Activated naive CD8-positive, alpha-beta T cell treated with anti-CD3 and anti-CD28 coated beads, Interleukin-2, amount 10 ng/mL, durations not matched to agents 7 days and 5 days (primary cell): ENCODE measurements at regions not wholly inside any gene's neighbourhood (a gene's known extent, or its start where the extent isn't known, plus 50 kb on each side); places are given as distances from the start of the nearest gene placed in this dataset.

Source experiments
- ATAC-seq: fragments of 150-1000 bp; cut with Tn5 transposase; one replicate; pipeline ENCODE4 v1.10.0; 2021; ENCODE audit warnings: low read depth, moderate library complexity
- POLR2A ChIA-PET: fragments of 350-600 bp; sonication (Branson Sonifier 250); formaldehyde crosslinking; loops from one replicate; lab custom pipeline; 2021; ENCODE audit warnings: antibody characterized with exemption; lab: Charles Lee
- DNase-seq: peaks from one replicate; pipeline ENCODE4 v3.0.0; 2021
- H3K27ac Mint-ChIP-seq: one replicate; pipeline ENCODE4 v1.8.0; 2022; ENCODE audit warnings: mild to moderate bottlenecking, mixed read lengths
- H3K27me3 Mint-ChIP-seq: one replicate; pipeline ENCODE4 v1.8.0; 2022; ENCODE audit warnings: mild to moderate bottlenecking, moderate library complexity, mixed read lengths
- H3K36me3 Mint-ChIP-seq: one replicate; pipeline ENCODE4 v1.8.0; 2021; ENCODE audit warnings: mild to moderate bottlenecking, mixed read lengths
- H3K4me1 Mint-ChIP-seq: one replicate; pipeline ENCODE4 v1.8.0; 2021; ENCODE audit warnings: mixed read lengths
- H3K4me3 Mint-ChIP-seq: one replicate; pipeline ENCODE4 v1.8.0; 2022; ENCODE audit warnings: mild to moderate bottlenecking, moderate library complexity, mixed read lengths
- H3K9me3 Mint-ChIP-seq: one replicate; pipeline ENCODE4 v1.8.0; 2021; ENCODE audit warnings: mixed read lengths

- Mint-ChIP-seq H3K4me3 (no peak overlapping the region), H3K36me3 (no peaks in the 10 kb centered on the region), H3K27ac (no peak overlapping the region), H3K27me3 (no peaks in the 10 kb centered on the region), H3K4me1 (no peaks in the 10 kb centered on the region), H3K9me3 (peaks cover 2% of the 10 kb centered on the region)
- POLR2A ChIA-PET, result no interaction called here
- ATAC-seq (no peak), DNase-seq (no peak)
Measured at GRCh38 chr10:36091007-36091406, 448.9 kb upstream of the FZD8 start.

GRCh38 chr10:36089790-36090440 lies 447.8 kb upstream of the FZD8 start:
- H3K9me3 Mint-ChIP-seq, result peaks cover 2% of the 10 kb centered on the region
- no peak overlapping the region for H3K4me3 Mint-ChIP-seq
- ATAC-seq (no peak), DNase-seq (no peak)
- no peaks in the 10 kb centered on the region for H3K27me3 Mint-ChIP-seq
- H3K4me1 Mint-ChIP-seq, result no peaks in the 10 kb centered on the region
- POLR2A ChIA-PET, result no interaction called here
- H3K27ac Mint-ChIP-seq, result no peak overlapping the region
- no peaks in the 10 kb centered on the region for H3K36me3 Mint-ChIP-seq

DNA sequence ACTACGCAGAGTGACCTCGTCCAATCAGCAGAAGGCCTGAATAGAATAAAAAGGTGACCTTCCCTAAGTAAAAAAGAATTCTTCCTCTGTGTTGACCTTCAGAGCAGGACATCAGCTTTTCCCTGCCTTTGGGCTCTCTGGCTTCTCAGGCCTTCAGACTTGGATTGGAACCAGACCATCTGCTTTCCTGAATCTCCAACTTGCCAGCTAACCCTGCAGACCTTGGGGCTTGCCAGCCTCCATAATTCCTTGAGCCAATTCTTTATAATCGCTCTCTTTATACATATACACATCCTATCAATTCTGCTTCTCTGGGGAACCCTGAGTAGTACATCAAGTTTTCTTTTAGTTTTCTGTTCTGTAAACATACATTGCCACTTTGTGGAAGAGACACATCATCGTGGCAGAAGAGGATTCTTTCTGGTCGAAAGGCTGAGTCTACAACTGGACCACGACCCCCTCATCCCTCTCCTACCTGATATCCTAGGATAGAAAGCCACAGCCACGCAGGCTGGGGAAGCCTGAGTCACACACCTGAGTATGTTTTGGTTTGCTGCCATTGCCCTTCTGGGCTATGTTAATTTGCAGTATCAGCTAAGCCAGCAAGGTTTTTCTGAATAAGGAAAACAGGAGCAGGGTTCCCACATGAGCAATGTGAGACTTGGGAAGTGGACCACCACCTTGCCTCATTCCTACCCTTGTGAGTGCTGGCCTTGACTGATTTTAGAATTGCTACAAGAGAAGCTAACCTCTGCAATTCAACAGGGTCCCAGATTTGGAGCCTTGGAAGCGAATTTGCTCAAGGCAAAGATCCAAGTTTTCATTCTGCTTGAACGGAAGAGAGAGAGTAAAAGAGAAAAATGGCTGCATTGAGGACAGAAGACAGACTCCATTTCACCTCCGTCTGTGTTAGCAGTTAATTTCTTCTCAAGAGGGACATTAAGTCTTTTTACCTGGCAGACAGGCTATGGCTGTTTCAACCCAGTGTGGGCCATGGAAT lies 445.2 kb upstream of the FZD8 start:
- Mint-ChIP-seq H3K4me1 (no peaks in the 10 kb centered on the region), H3K4me3 (no peak overlapping the region), H3K36me3 (no peaks in the 10 kb centered on the region), H3K27ac (no peak overlapping the region), H3K27me3 (no peaks in the 10 kb centered on the region), H3K9me3 (no peaks in the 10 kb centered on the region)
- POLR2A ChIA-PET, result no interaction called here
- DNase-seq (no peak), ATAC-seq (no peak)

GRCh38 chr10:36075196-36075595 lies 433.1 kb upstream of the FZD8 start:
- H3K36me3 Mint-ChIP-seq, result no peaks in the 10 kb centered on the region
- no peak for ATAC-seq
- POLR2A ChIA-PET, result no interaction called here
- no peak overlapping the region for H3K27ac Mint-ChIP-seq
- H3K4me1 Mint-ChIP-seq, result no peaks in the 10 kb centered on the region
- no peaks in the 10 kb centered on the region for H3K27me3 Mint-ChIP-seq
- no peak for DNase-seq
- H3K4me3 Mint-ChIP-seq, result no peak overlapping the region
- no peaks in the 10 kb centered on the region for H3K9me3 Mint-ChIP-seq

- Mint-ChIP-seq H3K36me3 (no peaks in the 10 kb centered on the region), H3K27ac (no peak overlapping the region), H3K4me1 (no peaks in the 10 kb centered on the region), H3K9me3 (no peaks in the 10 kb centered on the region), H3K27me3 (no peaks in the 10 kb centered on the region), H3K4me3 (no peak overlapping the region)
- POLR2A ChIA-PET, result no interaction called here
- DNase-seq (no peak), ATAC-seq (no peak)
Measured at GRCh38 chr10:36073796-36074345, 431.8 kb upstream of the FZD8 start.

- Mint-ChIP-seq H3K4me3 (no peak overlapping the region), H3K4me1 (no peaks in the 10 kb centered on the region), H3K36me3 (no peaks in the 10 kb centered on the region), H3K9me3 (peaks cover 5% of the 10 kb centered on the region), H3K27ac (no peak overlapping the region), H3K27me3 (no peaks in the 10 kb centered on the region)
- no peak for DNase-seq
- no peak for ATAC-seq
- POLR2A ChIA-PET, result no interaction called here
Measured at GRCh38 chr10:36068542-36068941, 426.4 kb upstream of the FZD8 start.

DNA sequence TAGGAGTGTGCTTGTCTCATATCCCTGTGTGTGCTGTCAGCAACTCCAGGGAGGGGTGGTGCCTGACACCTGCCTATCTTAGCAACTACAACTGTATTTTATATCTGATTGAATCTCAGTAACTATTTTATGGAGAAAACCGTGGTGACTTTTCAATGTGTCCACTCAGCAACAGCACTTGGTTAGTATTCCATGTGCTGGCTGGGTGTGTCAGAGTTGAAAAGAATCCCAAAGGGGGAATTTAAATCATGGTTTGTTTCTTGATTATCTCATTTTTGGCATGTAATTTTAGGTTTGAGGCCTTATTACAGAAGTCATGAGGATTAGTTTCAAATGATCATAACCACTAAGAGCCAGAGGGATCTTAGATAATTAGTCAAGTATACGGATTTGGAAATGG lies 425.7 kb upstream of the FZD8 start:
- POLR2A ChIA-PET, result no interaction called here
- no peak for ATAC-seq

GRCh38 chr10:36066850-36067249 lies 424.8 kb upstream of the FZD8 start:
- Mint-ChIP-seq H3K27ac (no peak overlapping the region), H3K36me3 (no peaks in the 10 kb centered on the region), H3K27me3 (no peaks in the 10 kb centered on the region), H3K4me3 (no peak overlapping the region), H3K4me1 (no peaks in the 10 kb centered on the region), H3K9me3 (peaks cover 5% of the 10 kb centered on the region)
- ATAC-seq, result no peak
- POLR2A ChIA-PET, result no interaction called here
- DNase-seq, result no peak

More for the DNA sequence above, 425.7 kb upstream of the FZD8 start:
- Mint-ChIP-seq H3K9me3 (peaks cover 5% of the 10 kb centered on the region), H3K27ac (no peak overlapping the region), H3K4me1 (no peaks in the 10 kb centered on the region), H3K4me3 (no peak overlapping the region), H3K27me3 (no peaks in the 10 kb centered on the region), H3K36me3 (no peaks in the 10 kb centered on the region)
- DNase-seq, result no peak

DNA sequence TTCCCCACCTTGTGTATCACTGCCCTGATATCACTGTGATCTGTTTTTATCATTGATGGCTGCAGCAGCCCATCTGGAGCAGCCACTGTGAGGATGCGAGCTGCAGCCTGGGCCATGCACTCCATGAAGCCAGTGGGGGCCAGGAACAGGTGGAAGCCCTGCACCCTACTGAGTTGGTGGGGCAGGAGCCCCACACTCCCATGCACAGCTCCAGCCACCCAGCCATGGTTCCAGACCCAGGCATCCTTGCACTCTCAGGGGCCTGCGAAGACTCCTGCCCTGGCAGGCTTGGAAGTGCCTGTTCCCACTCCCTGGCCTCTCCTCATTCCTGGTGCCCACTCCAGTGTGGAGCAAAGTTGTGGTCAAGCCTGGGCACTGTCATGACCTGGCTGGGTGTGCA lies 424.0 kb upstream of the FZD8 start:
- H3K27ac Mint-ChIP-seq, result no peak overlapping the region
- no peaks in the 10 kb centered on the region for H3K36me3 Mint-ChIP-seq
- DNase-seq (no peak), ATAC-seq (no peak)
- POLR2A ChIA-PET, result no interaction called here
- no peak overlapping the region for H3K4me3 Mint-ChIP-seq
- H3K9me3 Mint-ChIP-seq, result peaks cover 5% of the 10 kb centered on the region
- H3K4me1 Mint-ChIP-seq, result no peaks in the 10 kb centered on the region
- H3K27me3 Mint-ChIP-seq, result no peaks in the 10 kb centered on the region

GRCh38 chr10:36063396-36063795 lies 421.3 kb upstream of the FZD8 start:
- Mint-ChIP-seq H3K27ac (no peak overlapping the region), H3K4me1 (no peaks in the 10 kb centered on the region), H3K36me3 (no peaks in the 10 kb centered on the region), H3K27me3 (no peaks in the 10 kb centered on the region), H3K4me3 (no peak overlapping the region), H3K9me3 (peaks cover 5% of the 10 kb centered on the region)
- POLR2A ChIA-PET, result no interaction called here
- DNase-seq, result no peak
- ATAC-seq, result no peak

GRCh38 chr10:36057731-36058130 lies 415.6 kb upstream of the FZD8 start:
- Mint-ChIP-seq H3K27me3 (no peaks in the 10 kb centered on the region), H3K4me3 (no peak overlapping the region), H3K9me3 (no peaks in the 10 kb centered on the region), H3K4me1 (no peaks in the 10 kb centered on the region), H3K27ac (no peak overlapping the region), H3K36me3 (no peaks in the 10 kb centered on the region)
- ATAC-seq (no peak), DNase-seq (no peak)
- POLR2A ChIA-PET, result no interaction called here

DNA sequence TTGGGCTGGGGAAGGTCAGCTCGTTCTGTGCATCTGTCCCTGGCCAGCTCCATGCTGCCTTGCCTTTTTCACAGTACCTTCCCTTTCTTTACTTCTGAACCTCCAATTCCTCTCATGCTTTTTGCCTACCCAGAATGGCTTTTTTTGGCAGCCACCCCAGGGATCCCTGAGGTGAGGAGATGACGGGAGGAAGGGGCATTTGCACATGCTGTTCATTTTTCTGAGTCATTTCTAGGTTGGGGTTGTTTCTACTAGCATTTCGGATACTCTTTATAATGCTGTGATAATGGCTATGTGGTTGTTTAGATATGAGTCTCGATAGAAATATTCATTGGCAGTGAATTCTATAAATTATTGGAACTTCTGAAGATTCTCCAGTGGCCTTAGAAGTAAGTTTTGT lies 415.1 kb upstream of the FZD8 start:
- ATAC-seq (no peak), DNase-seq (no peak)
- H3K9me3 Mint-ChIP-seq, result no peaks in the 10 kb centered on the region

DNA sequence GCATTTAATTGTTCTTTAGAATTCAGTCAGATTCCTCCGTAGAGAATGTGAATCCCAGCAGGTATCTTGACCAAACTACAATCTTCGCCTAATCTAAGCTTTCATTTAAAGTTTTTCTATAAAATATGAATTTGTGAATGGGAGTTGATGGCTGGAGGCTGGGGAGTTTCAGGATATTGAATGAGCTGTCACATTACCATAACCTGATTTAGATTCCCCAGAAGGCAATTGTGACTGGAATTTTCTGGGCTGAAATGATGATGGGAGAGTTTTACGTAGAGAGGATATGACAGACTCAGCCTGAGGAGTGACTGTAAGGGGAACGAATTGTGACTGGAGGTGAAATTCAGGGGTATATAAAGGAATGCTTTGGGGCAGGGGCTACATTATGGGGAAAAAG lies 411.7 kb upstream of the FZD8 start:
- H3K27ac Mint-ChIP-seq, result no peak overlapping the region
- H3K36me3 Mint-ChIP-seq, result no peaks in the 10 kb centered on the region
- no peaks in the 10 kb centered on the region for H3K4me1 Mint-ChIP-seq
- POLR2A ChIA-PET, result no interaction called here
- no peak overlapping the region for H3K4me3 Mint-ChIP-seq
- H3K27me3 Mint-ChIP-seq, result no peaks in the 10 kb centered on the region
- ATAC-seq (no peak), DNase-seq (no peak)
- H3K9me3 Mint-ChIP-seq, result no peaks in the 10 kb centered on the region

More for the DNA sequence above, 415.1 kb upstream of the FZD8 start:
- H3K27me3 Mint-ChIP-seq, result no peaks in the 10 kb centered on the region
- H3K36me3 Mint-ChIP-seq, result no peaks in the 10 kb centered on the region
- POLR2A ChIA-PET, result no interaction called here
- H3K4me1 Mint-ChIP-seq, result no peaks in the 10 kb centered on the region
- no peak overlapping the region for H3K27ac Mint-ChIP-seq
- H3K4me3 Mint-ChIP-seq, result no peak overlapping the region

DNA sequence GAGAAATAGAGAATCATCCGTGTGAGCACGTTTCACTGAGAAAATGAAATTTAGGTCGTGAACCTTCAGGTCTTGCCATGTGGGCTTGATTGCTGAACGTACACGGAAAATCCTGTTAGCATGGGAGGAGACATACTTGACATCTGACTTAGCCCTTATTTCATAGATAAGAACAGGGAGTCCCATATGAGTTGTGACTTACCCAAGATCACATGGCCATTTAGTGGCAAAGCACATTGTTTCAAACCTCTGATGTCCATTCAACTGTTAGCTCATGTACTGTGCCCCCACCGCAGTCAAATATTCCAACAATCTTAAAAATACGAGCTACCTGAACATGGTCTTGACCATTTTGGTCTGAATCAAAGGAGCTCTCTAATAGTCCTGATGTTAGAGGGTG lies 411.2 kb upstream of the FZD8 start:
- ATAC-seq (no peak), DNase-seq (no peak)
- H3K4me3 Mint-ChIP-seq, result no peak overlapping the region
- H3K27ac Mint-ChIP-seq, result no peak overlapping the region
- no peaks in the 10 kb centered on the region for H3K36me3 Mint-ChIP-seq
- no peaks in the 10 kb centered on the region for H3K9me3 Mint-ChIP-seq
- no peaks in the 10 kb centered on the region for H3K27me3 Mint-ChIP-seq
- POLR2A ChIA-PET, result no interaction called here
- H3K4me1 Mint-ChIP-seq, result no peaks in the 10 kb centered on the region
